ENCODE measurements at regions not wholly inside any gene's neighbourhood (a gene's known extent, or its start where the extent isn't known, plus 50 kb on each side); places are given as distances from the start of the nearest gene placed in this dataset.

GRCh38 chr3:30073040-30073439 is 533.4 kb upstream of the TGFBR2 start:
- TF ChIP-seq FOXK2 (IDR thresholded peaks at IDR 0.05): no peak
- no peak for TF ChIP-seq LEF1 (IDR thresholded peaks at IDR 0.05; ENCODE audit: borderline replicate concordance)
- no peak for TF ChIP-seq ELF4 (IDR thresholded peaks at IDR 0.05)
- no peak for TF ChIP-seq FOXA1 (IDR thresholded peaks at IDR 0.05)
- no peak for TF ChIP-seq PKNOX1 (IDR thresholded peaks at IDR 0.05)
- TF ChIP-seq SP1 (IDR thresholded peaks at IDR 0.05): no peak
- TF ChIP-seq NFRKB (IDR thresholded peaks at IDR 0.05): no peak
- no peak for TF ChIP-seq FOXM1 (IDR thresholded peaks at IDR 0.05; ENCODE audit: borderline replicate concordance)
- no peak for TF ChIP-seq TARDBP (IDR thresholded peaks at IDR 0.05)
- TF ChIP-seq ARNT (IDR thresholded peaks at IDR 0.05): no peak
- no peak for TF ChIP-seq SUZ12 (IDR thresholded peaks at IDR 0.05)

All from HEK293T (cell line).